Keratinocyte (primary cell): ENCODE measurements at regions not wholly inside any gene's neighbourhood (a gene's known extent, or its start where the extent isn't known, plus 50 kb on each side); places are given as distances from the start of the nearest gene placed in this dataset.

Experiments
- EZH2 ChIP-seq: IDR thresholded peaks from one replicate; pipeline ENCODE4 v1.6.1; 2012; ENCODE audit warnings: inconsistent platforms, mild to moderate bottlenecking, low read length, moderate library complexity
- TF ChIP-seq, protein P1 (sequence below), 3 experiments: IDR thresholded peaks in 1 of 3; conservative IDR thresholded peaks in 1 of 3; optimal IDR thresholded peaks in 1 of 3; 2 replicates in 2 of 3; 3 replicates in 1 of 3; pipeline versions ENCODE3 to v1.5.1; 2011; ENCODE audit warnings: low read length in 3 of 3, mild to moderate bottlenecking in 3 of 3, moderate library complexity in 2 of 3, control low read depth in 1 of 3, inconsistent platforms in 1 of 3; ENCODE audit not compliant: insufficient read depth in 2 of 3; ENCODE audit errors: extremely low read depth in 1 of 3

DNA sequence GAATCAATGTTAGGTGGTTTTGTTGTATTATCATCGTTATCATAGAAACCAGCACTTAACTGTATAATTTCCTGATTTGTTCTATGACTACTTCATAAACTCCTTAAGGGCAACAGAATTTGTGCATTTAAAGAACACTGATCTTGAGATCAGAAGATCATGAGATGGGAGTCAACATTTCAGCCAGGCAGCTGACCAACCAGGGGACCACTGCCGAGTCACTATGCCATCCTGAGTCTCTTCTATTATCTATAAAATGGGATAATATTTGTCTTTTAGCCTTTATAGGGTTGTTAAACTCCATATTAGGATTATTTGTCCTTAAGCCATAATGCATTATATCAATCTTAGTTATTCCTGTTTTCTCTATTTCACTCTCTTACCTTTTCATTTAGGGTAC lies 261.7 kb downstream of the GPAM start:
- TF ChIP-seq, protein P1, sequence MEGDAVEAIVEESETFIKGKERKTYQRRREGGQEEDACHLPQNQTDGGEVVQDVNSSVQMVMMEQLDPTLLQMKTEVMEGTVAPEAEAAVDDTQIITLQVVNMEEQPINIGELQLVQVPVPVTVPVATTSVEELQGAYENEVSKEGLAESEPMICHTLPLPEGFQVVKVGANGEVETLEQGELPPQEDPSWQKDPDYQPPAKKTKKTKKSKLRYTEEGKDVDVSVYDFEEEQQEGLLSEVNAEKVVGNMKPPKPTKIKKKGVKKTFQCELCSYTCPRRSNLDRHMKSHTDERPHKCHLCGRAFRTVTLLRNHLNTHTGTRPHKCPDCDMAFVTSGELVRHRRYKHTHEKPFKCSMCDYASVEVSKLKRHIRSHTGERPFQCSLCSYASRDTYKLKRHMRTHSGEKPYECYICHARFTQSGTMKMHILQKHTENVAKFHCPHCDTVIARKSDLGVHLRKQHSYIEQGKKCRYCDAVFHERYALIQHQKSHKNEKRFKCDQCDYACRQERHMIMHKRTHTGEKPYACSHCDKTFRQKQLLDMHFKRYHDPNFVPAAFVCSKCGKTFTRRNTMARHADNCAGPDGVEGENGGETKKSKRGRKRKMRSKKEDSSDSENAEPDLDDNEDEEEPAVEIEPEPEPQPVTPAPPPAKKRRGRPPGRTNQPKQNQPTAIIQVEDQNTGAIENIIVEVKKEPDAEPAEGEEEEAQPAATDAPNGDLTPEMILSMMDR (optimal IDR thresholded peaks at IDR 0.05 in 1 of 3, IDR thresholded peaks at IDR 0.05 in 1 of 3, conservative IDR thresholded peaks at IDR 0.05 in 1 of 3; ENCODE audit: extremely low read depth in 1 of 3, insufficient read depth in 2 of 3, low read length in 3 of 3) = no peak
- no peak for TF ChIP-seq EZH2
